ENCODE measurements at regions not wholly inside any gene's neighbourhood (a gene's known extent, or its start where the extent isn't known, plus 50 kb on each side); places are given as distances from the start of the nearest gene placed in this dataset.

DNA sequence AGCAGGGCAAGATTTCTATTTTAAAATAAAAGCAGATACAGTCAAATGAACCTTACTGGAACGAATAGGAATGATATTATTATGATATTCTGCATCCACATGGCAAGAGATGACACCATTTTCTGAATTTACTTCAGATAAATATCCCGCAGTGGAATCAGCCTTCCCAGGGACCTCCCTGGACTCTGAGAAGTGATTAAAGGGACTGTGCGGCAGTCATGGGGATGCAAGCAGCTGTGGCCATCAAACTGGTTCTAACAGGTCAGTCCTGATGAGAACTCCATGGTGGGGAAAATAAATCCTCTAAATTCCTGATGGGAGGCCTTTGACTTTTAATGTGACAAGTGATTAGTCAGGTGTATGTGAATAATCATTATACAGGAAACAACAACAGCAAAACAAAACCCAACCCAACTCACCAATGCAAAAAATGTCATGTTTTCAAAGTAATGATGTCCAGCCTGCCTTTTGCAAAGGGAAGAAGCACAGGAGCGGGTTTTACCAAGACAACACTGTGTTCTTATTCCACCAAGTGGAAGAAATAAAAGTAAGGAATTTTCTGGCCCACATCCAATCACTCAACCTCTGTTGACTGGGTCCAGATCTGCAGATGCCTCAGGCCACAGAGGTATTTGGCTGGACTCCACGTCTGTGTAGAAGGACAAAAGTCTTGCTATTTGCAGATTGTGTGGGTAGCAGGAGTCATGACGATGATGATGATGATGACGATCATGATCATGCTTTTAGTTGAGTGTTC is 61.9 kb upstream of the CITED2 start:
- Mint-ChIP-seq H3K4me1 (no peaks in the 10 kb centered on the region), H3K9me3 (peaks cover 4% of the 10 kb centered on the region), H3K36me3 (no peaks in the 10 kb centered on the region), H3K27ac (no peak overlapping the region), H3K4me3 (no peak overlapping the region)
- ATAC-seq = no peak
- no peak for DNase-seq (ENCODE audit: low spot score in 2 of 2)

DNA sequence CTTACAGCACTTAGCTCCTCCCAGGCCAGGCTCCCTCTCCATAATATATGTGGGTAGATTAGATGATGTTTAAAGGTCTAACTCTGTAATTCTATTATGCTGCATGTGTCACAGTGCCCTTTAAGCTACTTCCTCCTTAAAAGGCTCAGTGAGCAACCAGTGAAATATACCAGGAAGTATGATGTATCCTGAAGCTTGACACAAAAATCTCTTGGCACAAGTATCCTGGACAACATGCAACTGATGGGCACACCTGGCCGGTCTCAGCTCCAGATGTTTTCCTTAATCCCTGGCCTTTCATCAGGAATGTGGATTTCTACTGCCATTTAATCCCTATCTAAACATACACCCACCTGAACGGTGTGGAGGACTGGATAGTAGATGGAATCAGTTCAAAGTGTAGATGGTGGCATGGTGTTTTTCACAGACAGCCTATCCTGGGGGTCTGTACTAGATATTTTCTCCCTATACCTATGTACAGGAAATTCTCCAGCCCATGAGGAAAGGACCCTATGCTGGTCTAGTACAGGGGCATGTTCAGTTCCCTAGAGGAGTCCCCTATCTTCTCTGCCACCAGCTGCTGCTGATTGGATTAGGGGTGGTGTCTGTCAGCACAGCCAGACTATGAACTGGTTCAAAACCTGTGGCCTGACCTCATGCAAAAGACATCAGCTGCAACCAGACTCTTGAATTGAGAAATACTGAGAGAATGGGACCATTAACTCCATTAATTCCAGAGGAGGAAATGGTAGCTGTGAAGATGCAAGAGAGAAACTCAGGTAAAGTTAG is 59.4 kb upstream of the CITED2 start:
- no peaks in the 10 kb centered on the region for H3K4me1 Mint-ChIP-seq
- no peak overlapping the region for H3K4me3 Mint-ChIP-seq
- ATAC-seq (no peak), DNase-seq (ENCODE audit: low spot score in 2 of 2) (no peak)
- peaks cover 4% of the 10 kb centered on the region for H3K9me3 Mint-ChIP-seq
- no peak overlapping the region for H3K27ac Mint-ChIP-seq
- no peaks in the 10 kb centered on the region for H3K36me3 Mint-ChIP-seq

DNA sequence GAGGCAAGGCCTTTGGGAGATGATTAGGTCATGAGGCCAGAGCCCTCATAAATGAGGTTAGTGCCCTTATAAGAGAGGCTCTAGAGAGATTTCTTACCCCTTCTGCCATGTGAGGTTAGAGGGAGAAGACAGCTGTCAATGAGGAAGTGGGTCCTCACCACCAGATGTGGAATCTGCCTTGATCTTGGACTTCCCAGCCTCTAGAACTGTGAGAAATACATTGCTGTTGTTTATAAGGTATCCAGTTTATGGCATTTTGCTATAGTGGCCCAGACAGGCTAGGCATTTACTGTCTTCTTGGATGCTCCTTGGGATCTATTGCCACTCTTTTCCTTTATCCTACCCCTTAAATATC is 57.1 kb upstream of the CITED2 start:
- peaks cover 4% of the 10 kb centered on the region for H3K9me3 Mint-ChIP-seq
- H3K4me1 Mint-ChIP-seq = no peaks in the 10 kb centered on the region
- no peaks in the 10 kb centered on the region for H3K36me3 Mint-ChIP-seq
- no peak overlapping the region for H3K27ac Mint-ChIP-seq
- DNase-seq (ENCODE audit: low spot score in 2 of 2) (no peak), ATAC-seq (no peak)
- no peak overlapping the region for H3K4me3 Mint-ChIP-seq

DNA sequence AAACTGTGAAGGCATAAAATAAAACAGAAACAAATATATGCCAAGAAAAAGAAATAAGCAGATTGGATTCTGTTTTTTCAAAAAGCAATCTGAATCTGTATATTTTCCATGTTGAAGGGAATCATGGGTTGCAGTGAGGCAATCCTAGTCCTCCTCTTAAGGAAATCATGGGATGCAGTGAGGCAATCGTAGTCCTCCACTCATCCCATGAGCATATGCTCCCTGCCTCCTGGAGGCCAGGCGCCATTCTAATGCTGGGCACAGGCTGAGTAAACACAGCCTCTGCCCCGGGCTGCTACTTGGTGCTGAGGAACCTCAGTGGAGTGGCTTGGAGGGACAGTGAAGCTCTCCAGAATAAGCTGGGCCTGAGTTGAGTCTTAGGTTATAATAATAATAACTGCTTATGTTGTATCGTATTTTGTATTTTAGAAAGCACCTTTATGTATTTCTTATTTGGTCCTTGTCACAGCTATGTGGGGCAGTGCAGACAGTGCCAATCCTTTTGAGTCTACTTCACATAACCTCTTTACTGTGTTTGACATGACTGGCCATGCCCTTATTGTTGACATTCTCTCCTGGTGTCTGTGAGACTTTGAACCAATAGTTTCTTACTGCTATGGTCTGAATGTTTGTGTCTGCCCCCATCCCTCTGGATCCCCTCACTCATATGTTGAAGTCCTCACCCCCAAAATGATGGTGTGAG is 56.6 kb upstream of the CITED2 start:
- Mint-ChIP-seq H3K4me1 (no peaks in the 10 kb centered on the region), H3K9me3 (peaks cover 4% of the 10 kb centered on the region), H3K4me3 (no peak overlapping the region), H3K27ac (no peak overlapping the region), H3K36me3 (no peaks in the 10 kb centered on the region)
- no peak for ATAC-seq
- DNase-seq (ENCODE audit: low spot score in 2 of 2) = no peak

DNA sequence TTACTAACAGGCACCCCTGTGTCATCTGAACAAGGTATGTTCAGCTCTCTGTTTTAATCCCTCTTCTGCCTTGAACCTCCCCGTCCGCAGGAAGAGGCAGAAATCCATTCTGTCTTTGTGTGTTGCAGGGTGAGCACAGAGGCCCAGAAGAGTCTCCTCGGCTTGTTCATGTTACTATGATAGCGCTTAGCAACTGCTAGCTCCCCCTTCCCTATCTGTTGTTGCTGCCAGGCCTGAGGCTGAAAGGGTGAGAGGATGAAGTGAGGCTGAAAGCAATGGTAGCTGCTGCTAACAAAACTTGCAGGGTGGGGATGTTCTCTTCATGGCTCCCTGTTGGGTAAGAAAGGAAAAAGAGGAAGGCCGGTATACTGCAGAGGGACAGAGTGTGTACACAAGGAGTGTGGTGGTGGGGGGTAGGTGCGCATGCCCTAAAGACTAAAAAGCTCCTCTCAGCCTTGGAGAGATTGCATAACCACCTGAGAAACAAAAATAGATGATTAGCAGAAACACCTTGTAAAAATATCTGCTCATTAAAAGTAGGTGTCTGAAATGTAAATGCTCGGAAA is 55.2 kb upstream of the CITED2 start:
- no peaks in the 10 kb centered on the region for H3K4me1 Mint-ChIP-seq
- no peak for ATAC-seq
- no peaks in the 10 kb centered on the region for H3K36me3 Mint-ChIP-seq
- no peak for DNase-seq (ENCODE audit: low spot score in 2 of 2)
- no peak overlapping the region for H3K27ac Mint-ChIP-seq
- H3K9me3 Mint-ChIP-seq = peaks cover 4% of the 10 kb centered on the region
- H3K4me3 Mint-ChIP-seq = no peak overlapping the region

DNA sequence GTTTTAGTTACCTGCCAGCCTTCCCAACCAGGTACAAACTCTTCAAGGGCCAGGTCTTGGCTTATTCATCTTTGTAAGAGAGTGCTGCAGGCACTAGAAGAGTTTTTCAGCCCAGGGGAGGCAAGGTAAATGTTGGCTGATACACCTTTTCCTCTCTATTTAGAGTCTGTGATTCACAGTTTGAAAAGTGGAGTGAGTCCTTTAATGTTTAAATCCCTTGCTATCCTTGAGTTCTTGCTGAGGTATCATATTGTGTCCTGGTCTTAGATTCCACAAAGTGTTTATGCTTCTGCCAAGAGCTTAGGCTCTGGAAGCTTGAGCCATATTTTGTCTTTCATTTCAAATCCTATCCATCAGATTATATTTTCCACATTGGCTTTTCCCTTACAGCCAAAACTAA is 52.8 kb upstream of the CITED2 start:
- H3K27ac Mint-ChIP-seq = no peak overlapping the region
- no peaks in the 10 kb centered on the region for H3K36me3 Mint-ChIP-seq
- ATAC-seq (no peak), DNase-seq (ENCODE audit: low spot score in 2 of 2) (no peak)
- no peaks in the 10 kb centered on the region for H3K4me1 Mint-ChIP-seq
- no peak overlapping the region for H3K4me3 Mint-ChIP-seq
- peaks cover 2% of the 10 kb centered on the region for H3K9me3 Mint-ChIP-seq

DNA sequence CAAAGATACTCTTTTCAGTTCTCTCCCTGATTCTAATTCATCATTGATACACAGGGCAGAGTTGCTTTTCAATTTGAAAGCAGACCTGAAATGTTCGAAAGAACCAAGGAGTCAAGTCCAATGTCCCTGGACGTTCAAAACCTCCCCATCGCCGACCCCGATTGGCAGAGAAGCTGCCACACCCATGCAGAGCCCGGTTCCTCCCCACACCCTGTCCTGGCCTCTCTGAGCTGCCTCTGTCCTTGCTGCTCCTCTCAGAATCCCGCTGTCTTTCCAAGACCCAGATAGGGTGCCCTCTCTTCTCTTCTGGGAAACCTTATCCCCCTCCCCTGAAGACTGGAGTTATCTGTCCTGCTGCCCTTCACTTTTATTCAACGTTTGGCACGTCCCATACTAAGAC is 52.3 kb upstream of the CITED2 start:
- ATAC-seq (no peak), DNase-seq (ENCODE audit: low spot score in 2 of 2) (no peak)
- H3K27ac Mint-ChIP-seq = no peak overlapping the region
- no peaks in the 10 kb centered on the region for H3K9me3 Mint-ChIP-seq
- H3K36me3 Mint-ChIP-seq = no peaks in the 10 kb centered on the region
- no peak overlapping the region for H3K4me3 Mint-ChIP-seq
- H3K4me1 Mint-ChIP-seq = no peaks in the 10 kb centered on the region

DNA sequence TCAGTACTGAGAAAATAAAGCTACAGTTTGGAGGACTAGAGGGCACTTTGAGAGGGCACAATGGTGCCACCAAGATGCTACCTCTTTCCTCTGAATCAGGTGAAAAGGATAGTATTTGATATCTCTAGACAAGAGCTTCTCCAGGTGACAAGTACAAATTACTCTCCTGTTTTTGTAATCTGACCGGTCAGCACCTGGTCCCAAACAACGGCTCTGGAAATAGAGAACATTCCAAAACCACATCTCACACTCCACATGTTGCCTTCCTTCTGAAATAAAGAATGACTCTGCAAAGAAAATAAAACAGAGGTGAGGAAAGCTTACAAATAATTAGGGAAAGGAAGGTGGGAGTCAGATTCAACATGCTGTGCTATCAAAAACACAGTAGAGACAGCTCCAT is 51.3 kb upstream of the CITED2 start:
- DNase-seq (ENCODE audit: low spot score in 2 of 2) (no peak), ATAC-seq (no peak)
- Mint-ChIP-seq H3K36me3 (no peaks in the 10 kb centered on the region), H3K4me3 (no peak overlapping the region), H3K4me1 (no peaks in the 10 kb centered on the region), H3K27ac (no peak overlapping the region), H3K9me3 (no peaks in the 10 kb centered on the region)

DNA sequence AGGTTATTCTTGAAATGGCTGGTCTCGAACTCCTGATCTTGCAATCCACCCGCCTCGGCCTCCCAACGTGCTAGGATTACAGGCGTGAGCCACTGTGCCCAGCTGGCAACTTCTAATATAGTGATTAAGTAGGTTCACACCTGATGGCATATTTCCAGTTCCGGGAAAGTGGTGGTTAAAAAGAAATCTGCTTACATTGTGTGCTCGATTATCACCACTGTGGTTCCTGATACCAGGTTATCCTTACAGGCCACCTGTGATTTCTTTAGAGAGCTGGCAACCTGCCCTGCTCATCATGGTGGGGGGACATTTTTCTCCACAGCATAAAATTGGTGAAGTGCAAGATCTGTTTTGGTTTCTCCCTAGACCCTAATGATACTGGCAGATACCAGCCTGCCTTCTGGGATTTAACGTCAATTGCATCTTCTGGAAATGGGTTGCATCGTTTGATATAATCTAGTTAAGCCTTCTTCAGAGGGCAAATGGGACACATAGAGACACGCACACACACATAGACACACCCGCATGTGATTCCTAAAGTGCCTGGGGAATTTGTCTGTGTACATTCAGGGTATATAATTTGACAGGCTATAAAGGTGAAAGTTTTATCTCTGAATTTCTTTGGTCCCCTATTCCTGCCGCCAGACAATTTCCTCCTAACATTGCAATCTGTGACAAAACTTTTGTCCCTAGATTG is 49.7 kb upstream of the CITED2 start:
- Mint-ChIP-seq H3K36me3 (no peaks in the 10 kb centered on the region), H3K4me1 (no peaks in the 10 kb centered on the region), H3K27ac (no peak overlapping the region), H3K9me3 (no peaks in the 10 kb centered on the region), H3K4me3 (no peak overlapping the region)
- ATAC-seq = no peak
- no peak for DNase-seq (ENCODE audit: low spot score in 2 of 2)
